ENCODE measurements at regions not wholly inside any gene's neighbourhood (a gene's known extent, or its start where the extent isn't known, plus 50 kb on each side); places are given as distances from the start of the nearest gene placed in this dataset.

- TF ChIP-seq, protein P1, sequence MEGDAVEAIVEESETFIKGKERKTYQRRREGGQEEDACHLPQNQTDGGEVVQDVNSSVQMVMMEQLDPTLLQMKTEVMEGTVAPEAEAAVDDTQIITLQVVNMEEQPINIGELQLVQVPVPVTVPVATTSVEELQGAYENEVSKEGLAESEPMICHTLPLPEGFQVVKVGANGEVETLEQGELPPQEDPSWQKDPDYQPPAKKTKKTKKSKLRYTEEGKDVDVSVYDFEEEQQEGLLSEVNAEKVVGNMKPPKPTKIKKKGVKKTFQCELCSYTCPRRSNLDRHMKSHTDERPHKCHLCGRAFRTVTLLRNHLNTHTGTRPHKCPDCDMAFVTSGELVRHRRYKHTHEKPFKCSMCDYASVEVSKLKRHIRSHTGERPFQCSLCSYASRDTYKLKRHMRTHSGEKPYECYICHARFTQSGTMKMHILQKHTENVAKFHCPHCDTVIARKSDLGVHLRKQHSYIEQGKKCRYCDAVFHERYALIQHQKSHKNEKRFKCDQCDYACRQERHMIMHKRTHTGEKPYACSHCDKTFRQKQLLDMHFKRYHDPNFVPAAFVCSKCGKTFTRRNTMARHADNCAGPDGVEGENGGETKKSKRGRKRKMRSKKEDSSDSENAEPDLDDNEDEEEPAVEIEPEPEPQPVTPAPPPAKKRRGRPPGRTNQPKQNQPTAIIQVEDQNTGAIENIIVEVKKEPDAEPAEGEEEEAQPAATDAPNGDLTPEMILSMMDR (IDR thresholded peaks at IDR 0.05), result no peak
- TF ChIP-seq POLR2A (IDR thresholded peaks at IDR 0.05), result no peak
Measured at GRCh38 chr18:66729442-66730239, 125.8 kb upstream of the CDH19 start.

Measured in lower leg skin (tissue), 3 donors.